Liver (tissue), 7 donors: ENCODE measurements at regions not wholly inside any gene's neighbourhood (a gene's known extent, or its start where the extent isn't known, plus 50 kb on each side); places are given as distances from the start of the nearest gene placed in this dataset.

Experiments used
- DNase-seq: peaks from one replicate; pipeline ENCODE4 v3.0.0-alpha.2; 2017; ENCODE audit warnings: low spot score
- H3K27ac ChIP-seq, 2 donors: one replicate each; pipeline ENCODE4 v1.7.0; 2013; ENCODE audit warnings: inconsistent platforms in 2 of 2, low read length in 2 of 2, control low read depth in 1 of 2, low read depth in 1 of 2, mild to moderate bottlenecking in 1 of 2
- H3K27me3 ChIP-seq, 4 donors: one replicate each; pipeline versions ENCODE4 v1.6.1 to v1.7.0; 2013; ENCODE audit warnings: low read length in 3 of 4, inconsistent platforms in 1 of 4, mild to moderate bottlenecking in 1 of 4, moderate library complexity in 1 of 4; ENCODE audit not compliant: control insufficient read depth in 4 of 4, insufficient read depth in 4 of 4
- H3K36me3 ChIP-seq, 4 donors: one replicate each; pipeline versions ENCODE4 v1.6.1 to v1.7.0; 2013; ENCODE audit warnings: low read length in 3 of 4, mild to moderate bottlenecking in 3 of 4, low read depth in 1 of 4, moderate library complexity in 1 of 4; ENCODE audit not compliant: control insufficient read depth in 4 of 4, insufficient read depth in 3 of 4
- H3K4me1 ChIP-seq, 4 donors: one replicate each; pipeline versions ENCODE4 v1.6.1 to v1.7.0; 2013; ENCODE audit warnings: low read length in 3 of 4, mild to moderate bottlenecking in 3 of 4, moderate library complexity in 1 of 4; ENCODE audit not compliant: control insufficient read depth in 4 of 4, insufficient read depth in 4 of 4
- H3K4me3 ChIP-seq, 3 donors: one replicate each; pipeline versions ENCODE4 v1.6.1 to v1.7.0; 2013; ENCODE audit warnings: low read length in 3 of 3, control low read depth in 1 of 3, low read depth in 1 of 3, mild to moderate bottlenecking in 1 of 3
- H3K9ac ChIP-seq, 2 donors: one replicate each; pipeline ENCODE4 v1.7.0; 2013; ENCODE audit warnings: low read length in 2 of 2, mild to moderate bottlenecking in 2 of 2, moderate library complexity in 2 of 2, control low read depth in 1 of 2, low read depth in 1 of 2
- H3K9me3 ChIP-seq, 4 donors: one replicate each; pipeline versions ENCODE4 v1.6.1 to v1.7.0; 2013; ENCODE audit warnings: low read length in 3 of 4; ENCODE audit not compliant: control insufficient read depth in 4 of 4
- EGR1 ChIP-seq, 2 donors: IDR thresholded peaks; 2 replicates each; pipeline ENCODE4 v1.6.1; 2016 to 2018; ENCODE audit warnings: antibody characterized with exemption in 2 of 2, low read depth in 2 of 2
- FOXA1 ChIP-seq: IDR thresholded peaks from 2 replicates; pipeline ENCODE4 v1.6.1; 2016; ENCODE audit warnings: antibody characterized with exemption
- GABPA ChIP-seq, 2 donors: IDR thresholded peaks in 1 of 2; conservative IDR thresholded peaks in 1 of 2; 2 replicates each; pipeline ENCODE4 v1.6.1; 2016; ENCODE audit warnings: antibody characterized with exemption in 2 of 2, mild to moderate bottlenecking in 1 of 2, moderate library complexity in 1 of 2
- HNF4A ChIP-seq, 2 donors: conservative IDR thresholded peaks; 2 replicates each; pipeline ENCODE4 v1.6.1; 2016; ENCODE audit warnings: antibody characterized with exemption in 2 of 2, mild to moderate bottlenecking in 2 of 2
- HNF4G ChIP-seq: IDR thresholded peaks from 2 replicates; pipeline ENCODE4 v1.6.1; 2016; ENCODE audit warnings: antibody characterized with exemption
- JUND ChIP-seq, 2 donors: IDR thresholded peaks; 2 replicates each; pipeline ENCODE4 v1.6.1; 2016; ENCODE audit warnings: antibody characterized with exemption in 2 of 2
- NR2F2 ChIP-seq: IDR thresholded peaks from 2 replicates; pipeline ENCODE4 v1.6.1; 2016; ENCODE audit warnings: antibody characterized with exemption
- RAD21 ChIP-seq, 2 donors: IDR thresholded peaks; 2 replicates each; pipeline ENCODE4 v1.6.1; 2016; ENCODE audit warnings: antibody characterized with exemption in 2 of 2, mild to moderate bottlenecking in 2 of 2
- RXRA ChIP-seq, 2 donors: IDR thresholded peaks; 2 replicates each; pipeline ENCODE4 v1.6.1; 2017 to 2018; ENCODE audit warnings: antibody characterized with exemption in 2 of 2, mild to moderate bottlenecking in 1 of 2
- SP1 ChIP-seq: IDR thresholded peaks from 2 replicates; pipeline ENCODE4 v1.6.1; 2018; ENCODE audit warnings: antibody characterized with exemption, mild to moderate bottlenecking
- TAF1 ChIP-seq: conservative IDR thresholded peaks from 2 replicates; pipeline ENCODE4 v1.6.1; 2016; ENCODE audit warnings: antibody characterized with exemption, mild to moderate bottlenecking
- YY1 ChIP-seq: IDR thresholded peaks from 2 replicates; pipeline ENCODE4 v1.6.1; 2016; ENCODE audit warnings: antibody characterized with exemption, mild to moderate bottlenecking
- WGBS: extraction: QIAGEN DNeasy Blood & Tissue Kit; methylation state at CpG from one replicate; pipeline ENCODE4 v1.1.7; 2013; 5-methylcytosine and 5-hydroxymethylcytosine counted together
- TF ChIP-seq, protein P1 (sequence below): IDR thresholded peaks from 2 replicates; pipeline ENCODE4 v1.6.1; 2016; ENCODE audit warnings: antibody characterized with exemption
- TF ChIP-seq, protein P2 (sequence below): IDR thresholded peaks from 2 replicates; pipeline ENCODE4 v1.6.1; 2016; ENCODE audit warnings: antibody characterized with exemption
- TF ChIP-seq, protein P3 (sequence below): IDR thresholded peaks from 2 replicates; pipeline ENCODE4 v1.6.1; 2016; ENCODE audit warnings: antibody characterized with exemption, mild to moderate bottlenecking
- donor health status: healthy.
- donor health status: healthy.
- donor health status: healthy.
- donor health status: healthy.

DNA sequence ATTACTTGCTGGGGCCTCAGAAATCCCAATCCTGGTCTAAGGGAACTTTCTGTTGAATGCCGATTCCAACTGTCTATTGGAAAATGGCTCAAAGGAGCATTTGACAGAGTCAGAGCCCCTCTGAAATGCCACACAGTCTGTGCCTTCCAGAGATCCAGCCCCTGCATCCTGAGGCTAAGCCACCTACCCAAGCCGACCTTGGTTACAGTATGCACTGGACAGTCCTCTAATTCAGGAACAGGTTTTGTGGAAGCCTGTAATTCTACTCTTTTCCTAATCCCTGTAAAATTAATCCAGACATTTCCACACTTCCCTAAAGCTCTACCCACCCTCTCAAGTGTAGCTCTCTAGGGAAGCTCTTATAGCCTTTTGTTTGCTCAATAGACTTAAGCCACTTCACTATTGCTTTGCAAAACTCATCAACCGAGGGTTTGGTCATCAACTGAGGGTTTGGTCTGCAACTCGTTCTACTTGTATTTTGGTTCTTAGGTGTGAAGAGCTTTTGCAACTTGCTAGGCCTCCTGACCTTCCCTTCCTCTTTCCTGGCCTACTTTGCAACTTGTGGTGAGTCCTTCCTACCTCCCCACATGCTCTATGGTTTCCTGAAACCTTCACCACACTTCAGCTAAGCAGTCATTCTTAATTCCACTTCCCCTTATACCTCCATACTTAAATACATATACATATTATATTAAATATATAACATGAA lies 364.8 kb downstream of the SFMBT2 start:
- no peak for DNase-seq
- Histone ChIP-seq H3K9me3 (no peaks in the 10 kb centered on the region), H3K4me1 (no peaks in the 10 kb centered on the region), H3K36me3 (no peaks in the 10 kb centered on the region), H3K27ac (no peak overlapping the region), H3K9ac (no peak overlapping the region), H3K4me3 (no peak overlapping the region), H3K27me3 (no peaks in the 10 kb centered on the region)
- WGBS = 65% methylated on average over 4 of the region's 4 CpGs
- TF ChIP-seq RAD21 (IDR thresholded peaks at IDR 0.05) (no peak), EGR1 (IDR thresholded peaks at IDR 0.05; ENCODE audit: low read depth in 2 of 2) (no peak)
- TF ChIP-seq, protein P1, sequence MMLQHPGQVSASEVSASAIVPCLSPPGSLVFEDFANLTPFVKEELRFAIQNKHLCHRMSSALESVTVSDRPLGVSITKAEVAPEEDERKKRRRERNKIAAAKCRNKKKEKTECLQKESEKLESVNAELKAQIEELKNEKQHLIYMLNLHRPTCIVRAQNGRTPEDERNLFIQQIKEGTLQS = no peak

DNA sequence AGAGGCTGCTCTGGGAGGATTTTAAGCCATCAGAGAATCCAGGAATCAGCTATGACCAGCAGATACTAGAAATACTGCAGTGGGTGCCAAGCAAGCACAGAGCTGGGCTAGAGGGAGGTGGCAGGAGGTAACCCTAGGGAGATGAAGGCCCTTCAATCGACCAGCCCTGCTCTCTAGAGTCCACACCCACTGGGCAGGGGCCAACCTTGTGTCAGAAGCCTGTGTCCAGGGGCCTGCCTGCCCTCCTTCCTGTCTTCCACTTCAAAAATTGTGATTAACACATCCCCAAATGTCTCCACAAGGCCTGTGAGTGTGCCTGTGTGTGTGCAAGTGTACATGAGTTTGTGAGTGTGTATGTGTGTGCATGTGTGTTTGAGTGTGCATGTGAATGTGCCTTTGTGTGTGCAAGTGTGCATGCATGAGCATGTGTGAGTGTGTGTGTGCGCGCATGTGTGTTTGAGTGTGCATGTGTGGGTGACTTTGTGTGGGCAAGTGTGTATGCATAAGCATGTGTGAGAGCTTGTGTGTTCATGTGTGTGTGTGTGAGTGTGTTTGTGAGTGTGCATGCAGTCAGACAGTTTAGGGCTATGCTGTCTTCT lies 367.7 kb downstream of the SFMBT2 start:
- TF ChIP-seq FOXA1 (no peak), HNF4G (no peak), GABPA (IDR thresholded peaks at IDR 0.05 in 1 of 2, conservative IDR thresholded peaks at IDR 0.05 in 1 of 2) (no peak), JUND (IDR thresholded peaks at IDR 0.05) (no peak), SP1 (no peak), EGR1 (IDR thresholded peaks at IDR 0.05; ENCODE audit: low read depth in 2 of 2) (no peak)
- Histone ChIP-seq H3K27ac (no peak overlapping the region), H3K4me3 (no peak overlapping the region), H3K9me3 (no peaks in the 10 kb centered on the region), H3K27me3 (no peaks in the 10 kb centered on the region), H3K9ac (no peak overlapping the region), H3K4me1 (no peaks in the 10 kb centered on the region), H3K36me3 (no peaks in the 10 kb centered on the region)
- DNase-seq = no peak
- WGBS = 72% methylated on average over 3 of the region's 3 CpGs

DNA sequence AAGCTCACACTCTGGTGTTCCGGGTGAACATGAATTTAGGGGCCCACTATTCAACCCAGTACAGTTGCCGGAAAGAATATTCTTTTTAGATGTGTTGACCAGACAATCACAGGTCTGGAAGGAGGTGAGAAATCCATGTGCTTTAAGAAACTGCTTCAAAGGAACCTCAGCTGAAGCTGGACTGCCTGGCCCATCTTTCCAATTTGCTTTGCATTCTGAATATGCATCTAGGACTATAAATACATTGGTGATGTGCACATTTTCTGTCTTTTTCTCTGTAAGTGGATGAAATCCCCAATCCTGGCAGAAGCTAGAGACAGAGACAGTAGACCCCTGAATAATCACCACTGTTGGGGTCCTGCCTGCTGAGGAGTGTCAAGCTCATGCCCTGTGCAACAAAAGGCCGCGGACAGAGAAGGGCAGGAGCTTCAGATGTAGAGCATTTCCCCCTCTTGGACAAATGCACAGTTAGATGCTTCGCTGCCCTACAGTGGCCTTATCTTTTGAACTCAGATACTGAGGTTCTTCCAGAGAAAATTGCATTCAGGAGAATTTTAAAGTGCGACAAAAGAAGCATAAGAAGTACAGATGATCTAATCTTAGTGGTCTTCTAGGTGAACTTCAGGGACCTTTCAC lies 368.3 kb downstream of the SFMBT2 start:
- Histone ChIP-seq H3K9me3 (no peaks in the 10 kb centered on the region), H3K4me1 (no peaks in the 10 kb centered on the region), H3K36me3 (no peaks in the 10 kb centered on the region), H3K9ac (no peak overlapping the region), H3K27me3 (no peaks in the 10 kb centered on the region), H3K4me3 (no peak overlapping the region), H3K27ac (no peak overlapping the region)
- 92% methylated on average over 6 of the region's 6 CpGs for WGBS
- no peak for DNase-seq
- TF ChIP-seq YY1 (no peak), GABPA (IDR thresholded peaks at IDR 0.05 in 1 of 2, conservative IDR thresholded peaks at IDR 0.05 in 1 of 2) (no peak), HNF4A (conservative IDR thresholded peaks at IDR 0.05) (no peak), EGR1 (IDR thresholded peaks at IDR 0.05; ENCODE audit: low read depth in 2 of 2) (no peak), NR2F2 (no peak), TAF1 (no peak), HNF4G (no peak), RAD21 (IDR thresholded peaks at IDR 0.05) (no peak), JUND (IDR thresholded peaks at IDR 0.05) (no peak), RXRA (IDR thresholded peaks at IDR 0.05) (no peak), SP1 (no peak)
- TF ChIP-seq, protein P2, sequence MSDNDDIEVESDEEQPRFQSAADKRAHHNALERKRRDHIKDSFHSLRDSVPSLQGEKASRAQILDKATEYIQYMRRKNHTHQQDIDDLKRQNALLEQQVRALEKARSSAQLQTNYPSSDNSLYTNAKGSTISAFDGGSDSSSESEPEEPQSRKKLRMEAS = no peak
- TF ChIP-seq, protein P3, sequence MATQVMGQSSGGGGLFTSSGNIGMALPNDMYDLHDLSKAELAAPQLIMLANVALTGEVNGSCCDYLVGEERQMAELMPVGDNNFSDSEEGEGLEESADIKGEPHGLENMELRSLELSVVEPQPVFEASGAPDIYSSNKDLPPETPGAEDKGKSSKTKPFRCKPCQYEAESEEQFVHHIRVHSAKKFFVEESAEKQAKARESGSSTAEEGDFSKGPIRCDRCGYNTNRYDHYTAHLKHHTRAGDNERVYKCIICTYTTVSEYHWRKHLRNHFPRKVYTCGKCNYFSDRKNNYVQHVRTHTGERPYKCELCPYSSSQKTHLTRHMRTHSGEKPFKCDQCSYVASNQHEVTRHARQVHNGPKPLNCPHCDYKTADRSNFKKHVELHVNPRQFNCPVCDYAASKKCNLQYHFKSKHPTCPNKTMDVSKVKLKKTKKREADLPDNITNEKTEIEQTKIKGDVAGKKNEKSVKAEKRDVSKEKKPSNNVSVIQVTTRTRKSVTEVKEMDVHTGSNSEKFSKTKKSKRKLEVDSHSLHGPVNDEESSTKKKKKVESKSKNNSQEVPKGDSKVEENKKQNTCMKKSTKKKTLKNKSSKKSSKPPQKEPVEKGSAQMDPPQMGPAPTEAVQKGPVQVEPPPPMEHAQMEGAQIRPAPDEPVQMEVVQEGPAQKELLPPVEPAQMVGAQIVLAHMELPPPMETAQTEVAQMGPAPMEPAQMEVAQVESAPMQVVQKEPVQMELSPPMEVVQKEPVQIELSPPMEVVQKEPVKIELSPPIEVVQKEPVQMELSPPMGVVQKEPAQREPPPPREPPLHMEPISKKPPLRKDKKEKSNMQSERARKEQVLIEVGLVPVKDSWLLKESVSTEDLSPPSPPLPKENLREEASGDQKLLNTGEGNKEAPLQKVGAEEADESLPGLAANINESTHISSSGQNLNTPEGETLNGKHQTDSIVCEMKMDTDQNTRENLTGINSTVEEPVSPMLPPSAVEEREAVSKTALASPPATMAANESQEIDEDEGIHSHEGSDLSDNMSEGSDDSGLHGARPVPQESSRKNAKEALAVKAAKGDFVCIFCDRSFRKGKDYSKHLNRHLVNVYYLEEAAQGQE = no peak
